OCI-M1 (cell line): ENCODE measurements at regions not wholly inside any gene's neighbourhood (a gene's known extent, or its start where the extent isn't known, plus 50 kb on each side); places are given as distances from the start of the nearest gene placed in this dataset.
"Not testable (repeated sequence)": the region's sequence is repeated elsewhere in the genome, so short reads cannot be mapped to it uniquely, and the experiment has no call there.

Source experiments
- DNase-seq: peaks from one replicate; lab custom pipeline; 2025; lab: John Stamatoyannopoulos, UW

DNA sequence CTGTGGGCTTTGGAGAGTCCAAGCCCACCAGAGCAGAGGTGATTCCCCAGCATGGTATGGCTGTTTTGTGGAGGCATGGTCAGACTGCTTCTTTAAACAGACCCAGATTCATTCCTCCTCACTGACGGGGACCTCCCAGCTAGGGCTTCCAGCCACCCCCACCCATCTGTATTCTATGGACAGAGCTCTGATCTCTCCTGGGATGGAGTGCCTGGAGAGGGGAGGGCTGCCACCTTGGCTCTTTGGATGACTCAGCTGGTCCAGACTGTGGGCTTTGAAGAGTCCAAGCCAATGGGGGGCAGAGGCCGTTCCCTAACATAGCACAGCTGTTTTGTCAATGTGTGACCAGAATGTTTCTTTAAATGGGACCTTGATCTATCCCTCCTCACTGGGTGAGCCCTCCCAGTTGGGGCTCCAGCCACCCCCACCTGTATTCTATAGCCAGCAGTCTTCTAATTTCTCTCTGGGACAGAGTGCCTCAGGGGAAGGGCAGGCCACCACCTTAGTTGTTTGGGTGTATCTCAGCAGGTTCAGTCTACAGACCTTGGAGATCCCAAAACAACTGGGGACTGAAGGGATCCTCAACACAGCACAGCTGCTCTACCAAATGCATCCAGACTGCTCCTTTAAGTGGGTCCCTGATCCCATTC, 122.0 kb upstream of the OSTN start:
- DNase-seq: no peak

DNA sequence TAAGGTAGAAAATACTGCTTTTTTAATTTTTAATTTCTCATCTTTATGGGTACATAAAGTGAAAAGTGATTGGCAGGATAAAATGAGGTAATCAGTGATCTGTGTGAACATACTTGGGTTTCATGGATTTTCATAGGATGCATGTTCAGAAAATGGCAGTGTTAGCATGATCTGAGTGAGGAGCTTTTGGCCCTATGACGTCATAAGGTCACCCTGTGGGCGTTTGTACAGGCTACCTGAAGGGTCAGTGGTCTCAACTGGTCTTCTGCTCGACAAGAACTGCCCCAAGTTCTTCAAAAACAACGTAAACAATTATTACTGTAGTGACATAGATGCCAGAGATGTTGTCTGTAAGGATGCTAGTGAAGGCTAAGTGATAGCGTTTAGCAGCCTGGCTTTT, 124.5 kb upstream of the OSTN start:
- DNase-seq: no peak

DNA sequence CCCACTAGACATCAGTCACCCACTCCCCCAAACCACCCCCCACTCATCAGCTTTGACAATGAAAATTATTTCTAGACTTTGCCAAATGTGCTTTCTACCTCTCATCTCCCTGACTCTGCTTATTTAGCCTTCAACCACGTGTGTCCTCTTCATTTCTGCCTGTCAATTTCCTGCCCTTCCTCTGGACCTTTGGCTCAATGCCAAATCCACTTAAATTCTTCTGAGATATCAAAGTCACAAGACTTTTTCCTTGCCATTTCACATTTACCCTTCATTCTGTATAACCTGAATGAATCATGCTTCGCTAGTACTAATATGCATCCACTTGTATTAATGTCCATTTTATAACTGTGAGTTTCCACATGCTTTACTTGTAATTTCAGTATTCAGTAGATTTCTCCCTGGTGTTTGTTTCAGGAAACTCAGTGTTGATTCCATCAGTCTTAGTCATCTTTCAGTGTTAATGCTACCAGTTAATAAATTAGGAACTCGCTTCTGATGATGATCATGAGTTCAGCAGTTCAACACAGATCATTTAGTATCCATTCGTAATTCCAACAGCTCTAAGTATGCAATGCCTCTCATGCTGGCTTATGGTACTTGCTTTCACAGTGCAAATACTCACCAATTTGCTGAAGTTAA, 128.2 kb upstream of the OSTN start:
- DNase-seq: no peak

DNA sequence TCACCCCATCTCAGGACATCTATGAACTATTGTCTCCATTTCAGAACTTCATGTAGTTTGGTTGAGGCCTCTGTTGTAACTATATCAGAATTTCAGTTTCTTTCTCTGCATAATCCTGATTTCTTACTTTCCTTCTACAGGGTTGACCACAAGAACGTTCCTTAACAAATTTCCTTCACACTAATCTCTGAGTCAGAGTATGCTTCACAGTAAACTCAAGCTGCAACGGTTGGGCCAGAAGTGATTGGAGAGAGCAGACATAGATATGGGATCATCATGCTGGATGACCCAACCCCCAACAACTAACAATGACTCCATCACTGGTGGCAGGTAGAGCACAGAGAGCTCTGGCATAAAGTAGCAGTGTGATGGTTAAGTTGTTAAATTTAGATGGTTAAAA, 128.8 kb upstream of the OSTN start:
- DNase-seq: peak; percentile 6

DNA sequence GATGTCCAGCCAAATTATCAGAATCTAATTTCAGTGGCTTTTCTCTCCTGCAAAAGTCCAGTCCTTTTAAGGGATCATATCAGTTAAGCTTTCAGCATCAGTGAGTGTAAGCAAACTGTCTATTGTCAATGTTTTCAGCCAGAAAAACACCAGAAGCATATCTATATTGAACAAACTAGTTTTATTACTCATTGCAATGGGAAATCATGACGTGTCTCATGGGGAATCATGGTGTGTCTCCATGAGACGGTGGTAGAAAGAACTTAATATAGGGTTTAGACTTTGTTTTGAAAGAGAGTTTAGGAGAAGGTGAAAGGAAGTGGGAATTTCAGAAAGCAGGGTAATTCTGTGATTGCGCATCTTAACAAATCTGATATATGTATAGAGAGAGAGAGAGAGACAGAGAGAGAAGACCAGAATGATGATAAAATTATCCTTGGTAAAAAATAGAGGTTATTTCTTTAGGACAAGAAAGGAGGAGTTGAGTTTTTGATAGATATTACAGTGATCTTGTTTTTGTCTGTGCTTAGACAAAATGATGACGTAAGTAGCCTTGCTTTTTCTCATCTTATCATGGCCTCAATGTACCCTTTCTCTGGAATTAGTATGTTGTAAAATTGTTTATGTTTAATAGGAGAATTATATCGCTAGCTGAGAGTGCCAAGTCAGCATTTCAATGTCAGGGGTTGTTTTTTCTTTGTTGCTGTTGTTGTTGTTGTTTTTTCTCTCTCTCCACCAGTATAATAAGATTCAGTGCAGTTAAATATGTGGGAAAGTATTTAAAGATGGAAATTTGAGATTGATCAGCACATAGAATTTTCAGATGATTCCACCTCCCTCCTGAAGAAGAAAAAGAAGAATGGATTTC, 129.9 kb upstream of the OSTN start:
- no peak for DNase-seq

DNA sequence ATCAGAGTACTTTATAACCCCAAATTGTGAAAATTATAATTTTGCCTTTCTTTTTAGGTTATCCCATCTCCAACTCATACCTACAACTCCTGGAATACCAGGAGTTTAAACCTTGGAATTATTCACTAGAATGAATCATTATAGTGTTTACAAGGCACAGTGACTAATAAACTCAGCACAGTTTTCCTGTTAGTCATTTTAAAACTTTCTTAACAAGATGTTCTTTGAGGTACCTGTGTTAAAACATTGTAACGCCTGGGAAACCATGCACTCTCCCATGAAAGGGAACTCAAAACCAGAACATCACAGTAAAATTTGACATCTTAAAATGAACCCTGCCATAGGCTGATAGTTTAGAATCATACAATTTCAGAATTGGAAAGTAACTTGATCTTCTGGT, 132.4 kb upstream of the OSTN start:
- DNase-seq: no peak

DNA sequence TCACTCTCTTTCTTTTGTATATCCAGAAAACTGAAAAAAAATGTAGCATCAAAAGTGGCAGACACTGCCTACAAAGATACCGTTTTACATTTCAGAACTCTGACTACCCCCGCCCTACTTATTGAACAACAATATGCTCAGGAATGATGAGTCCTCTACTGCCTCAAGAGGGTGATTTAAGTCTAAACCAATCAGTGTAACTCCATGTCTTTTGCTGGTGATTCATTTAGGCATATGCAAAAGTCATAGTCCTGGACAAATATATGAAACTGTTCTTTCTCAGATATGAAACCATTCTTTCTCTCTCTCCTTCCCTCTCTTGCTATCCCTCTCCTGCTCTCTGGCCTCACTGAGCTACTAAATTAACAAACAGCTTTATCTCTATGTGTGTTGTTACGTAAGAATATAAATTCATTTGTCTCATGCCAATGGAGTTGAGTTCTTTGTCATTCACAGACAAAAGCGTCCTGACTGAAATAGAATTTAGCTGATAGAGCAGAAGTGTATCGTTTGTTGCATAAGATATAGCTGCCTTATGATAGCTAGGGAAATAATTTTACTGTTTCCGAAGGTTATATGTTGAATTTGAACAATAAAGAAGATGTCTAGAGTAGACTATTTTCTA, 133.7 kb upstream of the OSTN start:
- no peak for DNase-seq

DNA sequence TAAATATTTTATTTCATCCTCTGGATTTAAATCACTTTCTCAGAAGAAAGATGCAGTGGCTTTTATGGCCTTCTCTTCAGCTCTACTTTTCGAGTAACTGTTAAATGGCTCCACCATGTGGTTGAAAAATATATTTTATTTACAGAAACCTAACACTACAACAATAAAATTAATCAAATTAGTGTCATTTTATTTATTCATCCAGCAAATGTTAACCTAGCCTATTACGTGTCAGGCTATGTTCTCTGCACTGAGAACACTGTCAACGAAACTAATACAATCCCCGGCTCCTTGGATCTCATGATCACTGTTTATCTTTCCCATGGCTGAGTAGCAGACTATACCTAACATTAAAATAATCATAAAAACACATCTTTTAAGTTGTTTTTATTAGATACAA, 148.0 kb upstream of the OSTN start:
- peak; percentile 70 for DNase-seq

DNA sequence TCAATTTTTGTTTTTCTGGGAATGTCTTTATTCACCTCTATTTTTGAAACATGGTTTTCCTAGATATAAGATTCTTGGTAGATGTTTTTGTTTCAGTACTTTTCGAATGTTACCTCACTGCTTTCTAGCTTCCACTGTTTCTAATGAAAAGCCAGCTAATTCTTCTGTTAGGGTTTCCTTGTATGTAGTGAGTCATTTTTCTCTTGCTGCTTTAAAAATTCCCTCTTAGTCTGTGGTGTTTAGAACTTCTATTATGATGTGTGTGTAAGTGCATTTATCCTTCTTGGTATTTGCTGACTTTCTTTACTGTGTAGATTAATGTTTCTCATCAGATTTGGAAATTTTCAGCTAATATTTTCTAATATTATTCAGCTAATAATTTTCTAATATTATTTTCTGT, 151.1 kb upstream of the OSTN start:
- DNase-seq: no peak

DNA sequence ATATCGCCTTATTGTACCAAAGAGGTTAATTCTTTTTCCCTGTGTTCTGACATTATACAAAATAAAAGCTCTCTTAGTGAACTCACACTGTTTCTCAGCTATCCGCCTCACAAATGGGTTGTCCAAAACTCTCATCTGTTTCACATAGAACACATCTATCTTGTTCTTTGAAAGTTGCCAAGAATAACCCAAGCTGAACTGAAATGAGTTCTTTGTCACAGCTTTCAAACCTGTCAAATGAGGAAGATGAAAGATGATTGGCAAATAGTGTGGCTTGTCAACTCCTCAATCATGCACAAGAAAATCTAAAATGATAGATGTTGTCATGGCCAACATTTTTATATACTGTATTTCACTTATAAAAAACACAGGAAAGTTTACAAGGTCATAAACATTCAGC, 168.1 kb upstream of the OSTN start:
- no peak for DNase-seq

DNA sequence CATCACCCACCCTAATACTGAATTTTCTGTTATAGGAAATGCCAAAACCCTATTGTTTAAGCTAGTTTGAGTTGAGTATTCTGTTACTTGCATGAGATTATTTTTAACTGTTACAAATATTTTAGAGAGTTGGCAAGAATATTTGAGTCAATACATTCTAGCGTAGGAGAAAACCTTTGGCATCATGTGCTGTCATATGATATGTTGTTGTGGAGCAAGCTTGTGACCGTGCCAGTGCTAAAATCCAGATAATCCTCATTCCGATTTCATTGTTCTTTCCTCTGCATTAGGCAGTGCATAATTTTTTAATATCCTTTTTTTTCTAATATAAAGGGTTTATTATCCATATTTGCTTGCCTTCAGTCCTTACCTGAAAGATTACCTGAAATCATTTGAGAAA, 168.0 kb upstream of the GMNC start:
- DNase-seq: no peak

DNA sequence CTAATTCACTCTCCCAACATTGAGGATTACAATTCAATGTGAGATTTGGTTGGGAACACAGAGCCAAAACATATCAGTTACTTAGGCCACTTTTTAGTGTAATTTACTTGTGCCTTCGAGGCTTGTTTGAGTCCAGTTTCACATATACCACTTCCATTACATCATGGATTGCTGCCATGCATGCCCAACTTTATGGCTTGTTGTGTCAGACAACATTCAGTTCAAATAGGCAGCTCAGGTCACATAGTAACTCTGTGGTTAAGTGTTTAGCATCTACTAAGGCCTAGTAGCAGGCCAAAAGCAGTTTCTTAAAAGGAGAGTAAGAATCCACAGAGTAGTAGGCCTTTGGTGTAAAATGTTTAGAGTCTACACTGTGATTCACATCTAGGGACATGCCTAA, 164.3 kb upstream of the GMNC start:
- no peak for DNase-seq

DNA sequence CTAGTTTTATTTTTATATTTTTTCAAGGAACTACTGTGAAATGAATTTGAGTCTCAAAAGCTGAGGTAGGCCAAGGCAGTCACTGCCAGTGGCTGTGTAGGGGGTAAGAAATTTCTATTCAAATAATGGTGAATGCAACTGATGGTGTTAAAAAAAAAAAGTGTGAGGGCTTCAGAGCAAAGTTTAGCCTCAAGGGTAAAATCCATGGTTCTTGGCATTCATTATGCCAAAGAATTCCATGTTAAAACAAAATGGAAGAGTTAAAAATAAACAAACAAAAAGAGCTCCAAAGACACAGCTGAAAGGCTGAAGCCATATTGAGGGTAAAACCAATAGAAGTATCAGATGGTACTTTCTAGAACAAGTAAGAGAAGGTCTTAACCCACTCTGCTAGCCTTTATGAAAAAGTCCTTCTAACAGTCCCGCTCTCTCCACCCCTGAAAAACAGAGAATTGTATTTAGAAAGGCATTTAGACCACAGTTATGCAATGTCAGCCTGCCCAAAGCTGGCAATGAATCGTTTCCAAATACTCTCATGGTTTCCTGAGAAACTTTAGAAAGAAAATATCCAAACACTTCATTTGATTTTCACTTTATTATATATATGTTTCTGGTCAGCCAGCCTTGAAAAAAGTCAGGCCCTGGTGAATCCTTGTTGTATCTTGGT, 158.4 kb upstream of the GMNC start:
- no peak for DNase-seq

DNA sequence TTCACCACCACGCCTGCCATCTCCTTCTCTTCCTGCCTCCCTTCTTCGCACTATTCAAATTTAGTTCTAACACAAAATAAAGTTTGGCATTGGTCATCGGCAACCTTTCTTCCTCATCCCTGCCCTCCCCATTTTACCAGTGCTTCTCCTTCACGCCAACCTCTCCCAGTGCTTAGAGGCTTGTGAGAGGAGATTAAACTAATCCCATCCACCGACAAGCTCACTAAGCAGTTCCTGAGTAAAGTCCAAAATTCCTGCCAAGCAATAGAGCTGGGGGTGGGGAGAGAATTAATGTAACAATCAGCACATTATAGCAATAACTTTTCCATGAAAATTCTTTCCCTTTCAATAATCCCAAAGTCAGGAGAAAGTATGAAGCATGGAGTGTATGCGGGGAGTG, 157.4 kb upstream of the GMNC start:
- DNase-seq: no peak

DNA sequence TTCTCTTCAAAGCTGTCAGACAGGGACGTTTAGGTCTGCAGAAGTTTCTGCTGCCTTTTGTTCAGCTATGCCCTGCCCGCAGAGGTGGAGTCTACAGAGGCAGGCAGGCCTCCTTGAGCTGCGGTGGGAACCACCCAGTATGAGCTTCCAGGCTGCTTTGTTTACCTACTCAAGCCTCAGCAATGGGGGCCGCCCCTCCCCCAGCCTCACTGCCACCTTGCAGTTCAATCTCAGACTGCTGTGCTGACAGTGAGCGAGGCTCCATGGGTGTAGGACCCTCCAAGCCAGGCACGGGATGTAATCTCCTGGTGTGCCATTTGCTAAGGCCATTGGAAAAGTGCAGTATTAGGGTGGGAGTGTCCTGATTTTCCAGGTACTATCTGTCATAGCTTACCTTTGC, 153.5 kb upstream of the GMNC start:
- not testable (repeated sequence) for DNase-seq

DNA sequence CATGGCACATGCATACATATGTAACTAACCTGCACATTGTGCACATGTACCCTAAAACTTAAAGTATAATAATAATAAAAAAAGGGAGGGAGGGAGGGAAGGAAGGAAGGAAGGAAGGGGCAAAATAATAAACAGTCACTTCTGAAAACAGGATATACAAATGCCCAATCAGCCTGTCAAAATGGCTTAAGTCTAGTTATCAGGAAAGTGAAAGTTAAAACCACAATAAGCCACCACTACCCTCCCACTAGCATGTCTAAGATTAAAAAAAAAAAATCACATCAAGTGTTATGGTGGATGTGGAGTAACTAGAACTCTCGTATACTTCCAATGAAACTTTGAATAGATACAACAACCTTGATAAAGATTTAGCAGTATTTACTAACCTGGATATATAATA, 145.6 kb upstream of the GMNC start:
- DNase-seq: peak; percentile 70

DNA sequence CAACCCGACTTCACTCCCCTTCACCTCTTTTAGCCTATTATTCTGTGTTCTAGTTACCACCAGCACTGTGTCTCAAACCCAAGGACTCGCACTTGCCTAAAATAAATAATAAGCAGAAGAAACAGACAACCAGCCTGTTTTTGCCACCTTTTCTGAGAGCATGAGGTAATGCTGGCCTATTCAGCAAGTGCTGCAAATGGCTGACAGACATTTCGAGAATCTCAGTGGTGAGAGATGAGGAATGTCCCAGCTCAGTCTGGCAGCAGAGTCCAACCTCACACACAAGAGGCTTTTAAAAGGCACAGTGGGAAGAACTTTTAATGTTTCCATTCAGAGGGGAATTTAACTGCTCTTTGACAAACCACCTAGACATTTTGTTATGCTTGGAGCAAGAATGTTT, 143.3 kb upstream of the GMNC start:
- no peak for DNase-seq

DNA sequence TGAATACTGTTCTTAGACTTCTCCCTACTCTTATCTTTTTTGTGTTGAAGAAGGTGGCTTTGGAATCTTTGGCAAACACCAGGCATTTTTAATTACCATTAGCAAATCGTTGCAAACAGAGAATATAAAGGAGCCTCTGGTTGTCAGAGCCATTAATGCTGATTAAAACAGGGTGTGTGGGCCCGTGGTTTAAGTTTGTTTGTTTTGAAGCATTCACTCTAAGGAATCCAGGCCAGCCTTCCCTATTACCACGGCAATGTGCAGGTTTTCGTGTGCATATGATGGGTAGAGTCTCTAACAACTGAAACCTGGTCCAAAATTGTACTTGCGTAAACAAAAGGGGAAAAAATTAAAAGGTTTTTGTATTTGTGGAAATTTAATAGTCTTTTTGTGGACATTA, 141.2 kb upstream of the GMNC start:
- no peak for DNase-seq

DNA sequence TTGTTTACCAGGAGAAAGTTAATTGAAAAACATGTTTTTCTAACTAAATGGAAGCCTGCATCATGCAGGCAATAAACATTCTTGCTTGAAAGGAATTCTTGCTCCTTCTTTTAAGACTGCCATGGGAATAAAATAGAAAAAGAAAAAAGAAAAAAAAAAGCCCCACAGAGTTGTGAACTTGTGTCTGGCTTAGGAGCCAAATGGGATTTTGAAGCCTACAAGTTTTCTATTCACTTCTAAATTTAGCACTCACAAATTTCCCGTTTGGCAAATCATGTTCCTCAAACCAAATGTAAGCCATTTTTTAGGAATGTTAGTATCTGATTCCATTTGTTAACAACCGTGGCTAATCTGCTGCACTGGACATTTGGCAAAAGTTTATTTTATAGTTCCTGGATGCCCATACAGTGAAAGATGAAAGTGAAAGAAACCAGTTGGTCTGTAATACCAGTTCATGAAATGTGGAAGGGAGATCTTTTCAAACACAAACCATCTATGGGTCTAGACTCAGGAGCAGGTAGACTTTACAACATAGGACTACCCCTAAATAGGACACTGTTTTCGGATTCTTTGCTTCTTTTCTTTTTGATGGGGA, 133.8 kb upstream of the GMNC start:
- peak; percentile 62 for DNase-seq

DNA sequence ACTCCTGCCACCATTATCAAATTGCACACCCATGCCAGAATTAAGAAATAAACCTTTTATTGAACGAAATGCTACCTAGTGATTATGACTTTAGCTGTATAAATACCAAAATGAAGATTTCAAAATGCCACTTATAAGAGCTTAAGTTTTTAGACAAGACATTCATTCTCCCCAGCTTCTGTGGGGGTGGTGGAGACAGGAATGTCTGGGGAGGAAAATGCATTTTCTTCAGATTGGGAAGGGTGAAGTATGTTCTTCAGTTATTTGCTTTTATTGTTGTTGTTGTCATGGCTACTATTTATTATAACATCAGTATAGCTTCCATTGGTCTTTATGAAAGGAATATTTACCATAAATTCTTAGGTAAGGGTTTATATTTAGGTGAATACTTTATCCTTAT, 132.7 kb upstream of the GMNC start:
- no peak for DNase-seq

DNA sequence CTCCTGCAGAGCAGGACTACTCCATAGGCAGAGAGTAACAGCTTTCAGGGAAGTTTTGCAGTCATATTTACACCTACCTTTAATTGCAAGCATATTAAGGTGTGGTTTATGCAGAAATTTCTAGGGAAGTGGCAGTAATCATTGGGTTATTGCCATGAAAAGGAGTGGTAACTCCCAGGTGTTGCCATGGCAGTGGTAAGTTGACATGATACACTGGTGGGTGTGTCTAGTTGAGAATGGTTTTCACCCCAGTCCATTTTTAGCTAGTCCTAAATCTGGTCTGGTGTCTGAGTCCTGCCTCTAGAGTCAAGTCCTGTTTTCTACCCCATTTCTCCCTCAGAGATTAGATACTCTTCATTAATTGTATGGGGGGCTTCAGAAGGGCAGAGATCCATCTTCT, 128.4 kb upstream of the GMNC start:
- DNase-seq: no peak

DNA sequence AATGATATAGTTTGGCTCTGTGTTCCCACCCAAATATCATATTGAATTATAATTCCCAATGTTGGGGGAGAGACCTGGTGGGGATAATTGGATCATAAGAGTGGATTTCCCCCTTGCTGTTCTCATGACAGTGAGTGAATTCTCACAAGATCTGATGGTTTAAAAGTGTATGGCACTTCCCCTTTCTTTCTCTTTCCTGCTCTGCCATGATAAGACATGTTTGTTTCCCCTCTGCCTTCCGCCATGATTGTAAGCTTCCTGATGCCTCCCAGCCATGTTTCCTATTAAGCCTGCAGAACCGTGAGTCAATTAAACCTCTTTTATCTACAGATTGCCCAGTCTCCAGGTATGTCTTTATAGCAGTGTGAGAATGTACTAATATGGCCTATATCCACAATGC, 126.7 kb upstream of the GMNC start:
- DNase-seq: peak; percentile 46
